GM20000 (cell line): ENCODE measurements at regions not wholly inside any gene's neighbourhood (a gene's known extent, or its start where the extent isn't known, plus 50 kb on each side); places are given as distances from the start of the nearest gene placed in this dataset.

Experiments used
- DNase-seq: peaks from one replicate; pipeline ENCODE4 v3.0.0; 2012; ENCODE audit warnings: low spot score
- TF ChIP-seq, protein P1 (sequence below): IDR thresholded peaks from 2 replicates; pipeline ENCODE4 v1.5.1; 2012; ENCODE audit warnings: mild to moderate bottlenecking, control low read depth; ENCODE audit errors: extremely low read depth, missing control alignments

DNA sequence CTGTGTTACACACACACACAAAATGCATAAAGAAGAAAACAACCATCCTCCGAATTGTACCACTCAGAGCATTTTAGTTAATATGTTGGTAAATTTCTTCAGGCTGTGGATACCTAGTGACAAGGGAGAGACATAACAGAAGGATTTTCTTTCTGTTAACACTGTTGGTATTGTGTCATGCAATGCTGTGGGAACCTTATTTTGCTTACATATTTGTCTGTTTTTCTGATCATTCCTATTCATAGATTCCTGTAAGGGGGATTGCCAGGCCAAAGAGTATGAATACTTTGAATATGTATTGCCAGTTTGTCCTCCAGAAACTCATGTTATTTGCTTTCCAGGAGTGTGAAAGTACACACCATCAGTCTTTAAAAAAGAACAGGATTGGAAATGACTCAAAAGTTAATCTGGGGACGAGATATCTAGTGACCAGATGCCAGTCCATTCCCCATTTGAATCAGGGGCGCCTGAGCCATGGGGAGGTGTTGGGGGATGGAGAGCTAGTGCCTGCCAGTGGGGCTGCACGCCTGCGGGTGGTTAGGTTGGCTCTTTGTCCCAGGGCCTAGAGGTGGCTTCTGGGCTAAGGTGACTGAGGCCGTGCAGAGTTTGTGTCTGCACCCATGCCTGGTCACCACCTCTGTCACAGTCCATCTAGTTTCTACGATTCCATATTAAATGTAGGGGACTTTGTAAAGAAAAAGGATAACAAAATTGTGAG lies 142.0 kb downstream of the PTPN20 start:
- TF ChIP-seq, protein P1, sequence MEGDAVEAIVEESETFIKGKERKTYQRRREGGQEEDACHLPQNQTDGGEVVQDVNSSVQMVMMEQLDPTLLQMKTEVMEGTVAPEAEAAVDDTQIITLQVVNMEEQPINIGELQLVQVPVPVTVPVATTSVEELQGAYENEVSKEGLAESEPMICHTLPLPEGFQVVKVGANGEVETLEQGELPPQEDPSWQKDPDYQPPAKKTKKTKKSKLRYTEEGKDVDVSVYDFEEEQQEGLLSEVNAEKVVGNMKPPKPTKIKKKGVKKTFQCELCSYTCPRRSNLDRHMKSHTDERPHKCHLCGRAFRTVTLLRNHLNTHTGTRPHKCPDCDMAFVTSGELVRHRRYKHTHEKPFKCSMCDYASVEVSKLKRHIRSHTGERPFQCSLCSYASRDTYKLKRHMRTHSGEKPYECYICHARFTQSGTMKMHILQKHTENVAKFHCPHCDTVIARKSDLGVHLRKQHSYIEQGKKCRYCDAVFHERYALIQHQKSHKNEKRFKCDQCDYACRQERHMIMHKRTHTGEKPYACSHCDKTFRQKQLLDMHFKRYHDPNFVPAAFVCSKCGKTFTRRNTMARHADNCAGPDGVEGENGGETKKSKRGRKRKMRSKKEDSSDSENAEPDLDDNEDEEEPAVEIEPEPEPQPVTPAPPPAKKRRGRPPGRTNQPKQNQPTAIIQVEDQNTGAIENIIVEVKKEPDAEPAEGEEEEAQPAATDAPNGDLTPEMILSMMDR: no peak
- DNase-seq: no peak

DNA sequence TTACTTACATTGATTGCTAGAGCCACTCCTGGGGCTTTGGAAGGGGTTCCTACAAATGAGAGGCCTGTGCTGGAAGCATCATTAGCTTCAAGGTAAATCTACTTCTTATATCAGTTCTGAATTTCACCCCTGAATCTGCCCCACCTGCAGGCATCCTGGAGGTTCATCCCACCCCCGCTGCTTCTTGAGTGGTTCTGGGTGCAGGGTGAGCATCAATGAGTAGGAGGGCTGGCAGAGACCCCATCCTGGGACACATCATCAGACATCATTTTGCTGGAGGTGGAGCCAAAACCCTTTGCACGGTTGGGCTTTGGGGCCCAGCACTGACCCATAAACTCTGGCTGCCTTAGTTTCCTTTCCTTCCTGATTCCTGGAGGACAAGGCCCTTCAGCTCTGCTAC lies 143.7 kb downstream of the PTPN20 start:
- DNase-seq: no peak
- TF ChIP-seq, protein P1: no peak

DNA sequence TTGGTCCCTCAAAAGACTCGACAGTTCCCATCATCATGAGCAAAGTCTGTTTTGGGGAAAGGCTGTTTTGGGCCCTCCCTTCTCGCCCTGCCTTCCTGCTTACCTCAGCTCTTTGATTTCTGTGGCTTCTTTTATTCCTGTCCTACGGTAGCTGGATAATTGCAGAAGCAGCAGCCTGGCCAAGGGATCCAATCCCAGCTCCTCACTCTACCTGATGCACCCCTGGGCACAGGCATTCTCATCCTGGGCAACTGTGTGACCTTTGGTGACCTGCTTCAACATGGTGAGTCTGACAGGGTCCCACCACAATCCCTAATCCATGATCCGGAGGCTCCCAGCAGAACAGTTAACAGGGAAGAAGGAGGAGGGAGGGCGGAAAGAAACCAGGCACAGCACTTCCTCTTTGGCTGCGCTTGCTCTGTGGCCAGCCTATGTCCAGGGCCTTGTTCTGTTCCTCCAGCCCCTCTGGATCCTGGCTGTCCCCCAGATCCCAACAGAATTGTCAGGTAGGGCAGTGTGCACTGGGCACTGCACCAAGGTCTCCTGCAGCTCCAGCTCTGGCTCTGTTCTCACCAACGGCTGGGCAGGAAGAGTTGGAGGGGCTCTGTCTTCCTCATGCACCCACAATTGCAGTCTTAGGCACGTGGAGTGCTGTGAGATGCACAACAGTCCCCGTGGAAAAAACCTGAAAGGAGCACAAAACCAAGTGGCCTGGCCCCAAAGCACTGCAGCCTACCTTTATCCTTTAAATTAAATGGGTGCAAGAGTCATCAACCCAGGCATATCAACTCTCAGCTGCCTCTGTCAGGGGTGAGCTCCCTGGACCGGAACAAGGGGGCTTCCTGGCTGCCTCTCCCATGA lies 144.4 kb downstream of the PTPN20 start:
- no peak for DNase-seq
- TF ChIP-seq, protein P1: no peak

DNA sequence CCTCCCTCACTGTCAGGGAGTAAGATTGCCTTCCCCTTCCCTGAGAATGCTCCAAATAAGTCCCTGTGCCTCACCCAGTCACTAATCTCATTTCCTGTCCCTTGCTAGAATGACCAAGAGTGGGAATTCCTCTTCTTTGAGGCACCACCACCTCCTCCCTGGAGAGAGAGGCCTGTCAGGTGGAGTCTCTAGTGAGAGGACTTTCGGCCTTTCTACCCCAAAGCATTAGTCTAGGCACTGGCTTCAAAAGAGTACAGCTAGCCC lies 145.0 kb downstream of the PTPN20 start:
- TF ChIP-seq, protein P1: no peak
- no peak for DNase-seq

DNA sequence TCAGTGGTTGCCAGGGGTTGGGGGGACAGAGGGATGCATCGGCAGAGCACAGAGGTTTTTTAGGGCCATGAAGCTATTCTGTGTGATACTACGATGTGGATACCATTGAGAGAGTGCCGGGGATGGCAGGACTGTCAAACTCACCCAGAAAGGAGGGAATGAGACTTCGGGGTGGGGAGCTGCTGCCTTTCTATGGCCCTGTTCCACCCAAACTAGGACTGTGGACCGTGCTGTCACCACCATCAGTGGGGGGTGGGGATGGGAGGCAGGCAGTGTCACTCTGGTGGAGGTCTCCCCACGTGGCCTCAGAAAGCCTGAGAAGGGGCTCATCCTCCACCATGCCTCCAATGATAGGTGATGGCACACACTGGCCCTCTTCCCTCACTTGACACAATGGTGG lies 146.2 kb downstream of the PTPN20 start:
- DNase-seq: no peak
- TF ChIP-seq, protein P1: no peak

DNA sequence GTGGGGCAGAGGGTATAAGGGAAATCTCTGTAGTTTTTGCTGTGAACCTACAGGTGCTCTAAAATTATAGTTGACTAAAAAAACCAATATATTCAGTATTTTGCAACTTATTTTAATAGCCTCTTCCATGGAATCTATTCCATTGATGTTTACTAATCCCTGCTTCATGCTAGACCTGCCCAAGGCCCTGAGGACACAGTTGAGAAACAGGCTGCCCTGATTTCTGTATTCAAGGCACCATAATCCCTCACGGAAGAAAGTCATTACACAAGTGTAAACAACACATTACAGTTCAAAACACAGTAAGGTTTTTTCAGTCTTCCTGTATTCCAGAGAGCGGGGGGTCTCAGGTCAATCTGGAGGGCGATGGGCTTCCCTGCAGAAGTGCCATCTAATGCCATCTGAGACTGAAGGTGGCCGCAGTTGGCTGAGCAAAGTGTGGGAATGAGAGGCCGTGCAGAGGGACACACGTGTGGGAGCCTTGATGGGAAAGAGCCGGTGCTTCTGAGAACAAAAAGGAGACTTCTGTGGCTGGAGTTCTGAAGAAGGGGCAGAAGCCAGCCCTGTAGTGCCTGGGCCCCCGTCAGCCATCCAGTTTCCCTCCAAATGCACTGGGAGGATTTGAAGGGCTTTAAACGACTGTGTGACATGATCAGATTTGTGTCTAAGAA lies 146.9 kb downstream of the PTPN20 start:
- TF ChIP-seq, protein P1: no peak
- DNase-seq: no peak

DNA sequence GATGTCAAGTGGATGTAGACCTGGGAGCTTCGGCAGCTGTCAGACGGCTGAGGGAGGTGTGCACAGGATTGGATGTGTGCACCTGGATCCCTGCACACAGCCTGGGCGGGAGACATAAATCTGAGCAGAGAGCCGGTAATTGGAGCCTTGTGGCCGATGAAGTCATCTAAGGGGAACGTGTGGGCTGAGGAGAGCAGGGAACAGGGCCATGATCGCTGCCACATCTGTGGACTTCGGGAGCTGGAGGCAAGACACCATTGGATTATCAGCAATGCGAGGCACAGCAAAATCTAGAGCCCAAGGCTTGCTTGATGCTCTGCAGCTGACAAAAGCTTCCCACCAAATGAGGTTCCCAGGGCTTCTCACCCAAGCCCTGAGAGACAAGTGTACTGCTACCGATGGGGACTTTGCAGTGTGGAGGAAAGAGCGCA lies 147.7 kb downstream of the PTPN20 start:
- no peak for DNase-seq
- TF ChIP-seq, protein P1: no peak
